ENCODE measurements at regions not wholly inside any gene's neighbourhood (a gene's known extent, or its start where the extent isn't known, plus 50 kb on each side); places are given as distances from the start of the nearest gene placed in this dataset.
"Not testable (repeated sequence)": the region's sequence is repeated elsewhere in the genome, so short reads cannot be mapped to it uniquely, and the experiment has no call there.

DNA sequence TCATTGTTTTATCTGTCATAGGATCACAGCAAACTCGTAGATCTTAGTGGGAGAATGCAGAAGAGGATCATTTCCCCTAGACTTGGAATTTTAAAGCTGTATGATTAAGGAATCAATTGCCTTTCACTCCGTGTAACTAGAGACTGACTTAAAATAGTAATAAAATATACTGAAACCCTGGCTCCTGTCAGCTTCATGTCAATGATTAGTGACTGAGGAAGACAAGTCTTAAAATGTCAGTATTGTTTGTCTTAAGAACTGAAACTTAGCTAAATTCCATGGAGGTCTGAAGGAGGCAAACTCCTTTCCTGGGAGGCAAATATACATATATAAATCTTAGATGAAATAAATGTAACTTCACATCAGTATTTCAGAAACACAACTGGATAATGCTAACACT lies 1016.7 kb upstream of the PCDH10 start:
- no peak overlapping the region for H3K27ac Mint-ChIP-seq
- no peaks in the 10 kb centered on the region for H3K4me1 Mint-ChIP-seq
- H3K36me3 Mint-ChIP-seq: no peaks in the 10 kb centered on the region
- no peak overlapping the region for H3K4me3 Mint-ChIP-seq
- H3K27me3 Mint-ChIP-seq: no peaks in the 10 kb centered on the region
- H3K9me3 Mint-ChIP-seq: peaks cover 0 to 8% (median 4%) of the 10 kb centered on the region in 3 donors

DNA sequence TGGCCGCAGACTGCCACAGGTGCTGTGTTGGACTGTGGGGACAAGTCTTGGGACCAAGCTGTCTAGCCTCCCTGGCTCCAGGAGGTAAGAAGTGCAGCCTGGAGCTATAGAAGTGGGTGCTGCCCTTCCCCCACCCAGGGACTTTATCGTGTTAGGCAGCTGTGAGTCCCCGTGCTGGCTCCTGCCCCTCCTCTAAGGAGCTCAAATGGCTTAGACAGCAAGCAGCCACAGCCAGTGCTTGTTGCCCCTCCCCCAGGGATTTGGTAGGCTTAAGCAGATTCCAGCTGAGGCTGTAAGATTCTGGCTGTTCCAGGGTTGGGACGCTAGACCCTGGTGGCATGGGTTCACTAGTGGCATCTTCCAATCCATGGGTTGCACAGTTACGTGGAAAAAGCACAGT lies 979.4 kb upstream of the PCDH10 start:
- Mint-ChIP-seq H3K4me3 (no peak overlapping the region), H3K27ac (no peak overlapping the region), H3K4me1 (no peaks in the 10 kb centered on the region), H3K36me3 (no peaks in the 10 kb centered on the region), H3K9me3 (peaks cover 0 to 29% (median 8%) of the 10 kb centered on the region in 3 donors), H3K27me3 (no peaks in the 10 kb centered on the region)

DNA sequence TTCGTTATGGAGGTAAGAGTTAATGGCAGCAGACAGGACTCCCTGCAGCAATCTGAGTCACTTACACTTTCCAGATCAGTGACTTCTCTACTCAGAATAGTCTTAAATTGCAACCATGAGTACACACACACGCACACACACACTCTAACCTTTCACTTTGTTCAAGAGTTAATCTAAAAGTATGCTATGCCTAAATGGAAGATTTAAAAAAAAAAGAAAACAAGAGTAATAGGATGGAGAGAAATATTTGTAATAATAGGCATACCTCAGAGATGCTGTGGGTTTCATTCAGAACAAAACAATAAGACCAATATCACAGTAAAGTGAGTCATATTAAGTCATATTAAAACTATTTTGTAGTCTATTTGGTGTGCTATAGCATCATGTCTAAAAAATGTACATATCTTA lies 969.1 kb upstream of the PCDH10 start:
- Mint-ChIP-seq H3K27me3 (no peaks in the 10 kb centered on the region), H3K4me1 (no peaks in the 10 kb centered on the region), H3K36me3 (no peaks in the 10 kb centered on the region), H3K27ac (no peak overlapping the region), H3K9me3 (peaks cover 0 to 6% (median 4%) of the 10 kb centered on the region in 3 donors), H3K4me3 (no peak overlapping the region)

DNA sequence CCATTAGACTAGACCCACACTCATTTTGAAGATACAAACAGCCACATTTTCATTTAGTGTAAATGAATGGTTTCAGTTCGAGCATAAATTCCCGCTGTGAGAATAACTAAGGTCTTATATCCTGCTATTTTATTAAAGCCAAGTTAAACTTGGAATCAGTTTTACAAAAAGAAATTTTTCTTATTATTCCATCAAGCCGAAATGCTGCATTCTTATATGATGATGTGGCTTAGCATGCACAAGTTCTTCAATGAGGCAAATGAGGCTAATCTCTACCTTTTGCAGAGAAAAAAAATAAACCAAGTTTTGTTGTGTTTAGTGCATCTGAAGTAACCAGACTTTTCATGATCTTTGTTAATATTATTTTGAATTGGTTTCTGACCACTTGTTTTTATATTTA lies 953.9 kb upstream of the PCDH10 start:
- peaks cover 0 to 3% (median 1%) of the 10 kb centered on the region in 3 donors for H3K9me3 Mint-ChIP-seq
- H3K27me3 Mint-ChIP-seq: no peaks in the 10 kb centered on the region
- H3K36me3 Mint-ChIP-seq: no peaks in the 10 kb centered on the region
- H3K27ac Mint-ChIP-seq: no peak overlapping the region
- no peaks in the 10 kb centered on the region for H3K4me1 Mint-ChIP-seq
- H3K4me3 Mint-ChIP-seq: no peak overlapping the region

DNA sequence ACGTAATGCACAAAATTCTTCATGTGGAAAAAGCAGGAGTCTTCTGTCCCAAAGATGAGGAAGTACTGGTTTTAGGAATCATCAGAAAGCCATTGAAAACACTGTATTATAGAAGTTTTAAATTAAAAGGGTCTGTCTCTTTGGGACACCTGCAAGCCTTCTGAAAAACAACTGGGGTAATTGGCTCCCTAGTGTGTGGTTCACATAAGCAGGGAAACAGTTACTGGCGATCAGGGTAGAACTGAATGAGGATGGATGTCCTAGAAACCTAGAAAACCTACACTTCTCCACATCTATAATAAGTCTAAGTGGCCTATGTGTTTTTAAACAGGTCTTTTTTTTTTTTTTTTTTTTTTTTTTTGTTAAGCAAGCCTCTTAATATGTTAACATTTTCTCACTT lies 945.5 kb upstream of the PCDH10 start:
- H3K4me1 Mint-ChIP-seq: no peaks in the 10 kb centered on the region
- H3K36me3 Mint-ChIP-seq: peaks cover 2% of the 10 kb centered on the region
- no peak overlapping the region for H3K27ac Mint-ChIP-seq
- no peaks in the 10 kb centered on the region for H3K27me3 Mint-ChIP-seq
- H3K9me3 Mint-ChIP-seq: peaks cover 0 to 7% (median 0%) of the 10 kb centered on the region in 3 donors
- H3K4me3 Mint-ChIP-seq: no peak overlapping the region

DNA sequence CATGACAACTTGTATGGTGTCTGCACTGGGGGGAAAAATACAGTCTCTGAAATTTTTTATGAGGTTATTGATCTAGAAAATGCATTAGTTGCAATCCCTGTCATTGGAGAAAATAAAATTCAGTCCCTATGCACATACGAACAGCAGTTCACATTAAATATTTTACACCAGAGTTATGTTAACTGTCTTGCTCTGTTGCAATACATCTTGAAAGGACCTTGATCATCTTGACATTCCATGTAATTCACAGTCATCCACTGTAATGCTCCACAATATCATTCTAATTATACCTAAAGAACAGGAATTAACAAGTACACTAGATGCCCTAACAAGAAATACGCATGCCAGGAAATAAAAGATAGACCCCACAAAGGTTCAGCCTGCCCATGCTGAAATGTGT lies 934.6 kb upstream of the PCDH10 start:
- peaks cover 0 to 8% (median 2%) of the 10 kb centered on the region in 3 donors for H3K9me3 Mint-ChIP-seq
- no peaks in the 10 kb centered on the region for H3K36me3 Mint-ChIP-seq
- H3K27ac Mint-ChIP-seq: no peak overlapping the region
- no peak overlapping the region for H3K4me3 Mint-ChIP-seq
- H3K4me1 Mint-ChIP-seq: no peaks in the 10 kb centered on the region
- no peaks in the 10 kb centered on the region for H3K27me3 Mint-ChIP-seq

DNA sequence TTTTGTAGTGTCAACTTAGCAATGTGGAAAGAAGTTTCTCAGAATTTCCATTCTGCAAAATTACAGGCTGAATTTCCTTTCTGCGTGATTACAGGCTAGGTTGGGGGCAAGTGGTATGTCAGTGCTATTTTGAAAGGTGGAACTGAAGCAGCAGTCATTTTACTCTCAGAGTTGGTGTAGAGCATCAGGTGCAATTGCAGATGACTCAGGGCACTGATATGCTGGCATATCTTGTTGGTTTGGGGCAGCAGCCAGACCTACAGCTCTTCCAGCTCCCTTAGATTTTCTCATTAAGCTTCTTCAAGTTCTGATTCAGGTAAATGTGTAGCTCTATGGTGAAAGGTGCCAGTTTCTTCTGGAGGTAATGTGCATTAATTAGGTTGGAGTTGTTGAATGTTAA lies 930.7 kb upstream of the PCDH10 start:
- peaks cover 0 to 6% (median 2%) of the 10 kb centered on the region in 3 donors for H3K9me3 Mint-ChIP-seq
- H3K27ac Mint-ChIP-seq: no peak overlapping the region
- no peaks in the 10 kb centered on the region for H3K4me1 Mint-ChIP-seq
- no peak overlapping the region for H3K4me3 Mint-ChIP-seq
- no peaks in the 10 kb centered on the region for H3K27me3 Mint-ChIP-seq
- H3K36me3 Mint-ChIP-seq: no peaks in the 10 kb centered on the region

DNA sequence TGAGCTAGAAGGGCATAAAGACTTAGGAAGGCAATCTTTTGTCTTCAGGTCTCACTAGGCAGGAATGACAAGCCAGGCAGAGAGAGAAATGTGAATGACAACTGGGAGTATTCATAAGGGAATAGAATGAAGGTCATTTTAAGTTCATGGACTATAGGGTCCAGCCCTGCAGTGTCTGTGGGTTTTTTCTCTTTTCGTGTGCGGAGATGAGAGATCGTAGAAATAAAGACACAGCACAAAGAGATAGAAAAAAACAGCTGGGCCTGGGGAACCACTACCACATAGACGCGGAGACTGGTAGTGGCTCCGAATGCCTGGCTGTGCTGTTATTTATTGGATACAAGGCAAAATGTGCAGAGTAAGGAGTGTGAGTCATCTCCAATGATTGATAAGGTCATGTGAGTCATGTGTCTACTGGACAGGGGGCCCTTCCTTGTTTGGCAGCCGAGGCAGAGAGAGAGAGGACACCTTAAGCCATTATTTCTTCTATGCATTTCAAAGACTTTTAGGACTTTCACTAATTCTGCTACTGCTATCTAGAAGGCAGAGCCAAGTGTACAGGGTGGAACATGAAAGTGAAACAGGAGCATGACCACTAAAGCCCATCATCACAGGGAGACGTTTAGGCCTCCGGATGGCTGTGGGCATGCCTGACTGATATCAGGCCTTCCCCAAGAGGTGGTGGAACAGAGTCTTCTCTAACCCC lies 921.8 kb upstream of the PCDH10 start:
- Mint-ChIP-seq H3K4me3 (peak overlapping the region in 1 of 4 donors; percentile 30), H3K27me3 (no peaks in the 10 kb centered on the region), H3K27ac (no peak overlapping the region)

DNA sequence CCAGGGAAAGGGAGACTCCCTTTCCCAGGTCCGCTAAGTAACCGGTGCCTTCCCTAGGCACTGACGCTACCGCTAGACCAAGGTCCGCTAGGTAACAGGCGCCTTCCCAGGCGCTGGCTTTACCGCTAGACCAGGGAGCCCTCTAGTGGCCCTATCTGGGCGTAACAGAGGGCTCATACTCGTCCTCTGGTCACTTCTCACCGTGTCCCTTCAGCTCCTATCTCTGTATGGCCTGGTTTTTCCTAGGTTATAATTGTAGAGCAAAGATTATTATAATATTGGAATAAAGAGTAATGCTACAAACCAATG lies 921.3 kb upstream of the PCDH10 start:
- peak overlapping the region in 1 of 4 donors; percentile 30 for H3K4me3 Mint-ChIP-seq
- H3K36me3 Mint-ChIP-seq, H3K27me3 Mint-ChIP-seq, H3K27ac Mint-ChIP-seq, H3K4me1 Mint-ChIP-seq: not testable (repeated sequence)
- H3K9me3 Mint-ChIP-seq: peaks cover 0 to 12% (median 2%) of the 10 kb centered on the region in 3 donors

More for the DNA sequence above, 921.8 kb upstream of the PCDH10 start:
- Mint-ChIP-seq H3K36me3 (no peaks in the 10 kb centered on the region), H3K4me1 (no peaks in the 10 kb centered on the region), H3K9me3 (peaks cover 0 to 8% (median 2%) of the 10 kb centered on the region in 3 donors)

DNA sequence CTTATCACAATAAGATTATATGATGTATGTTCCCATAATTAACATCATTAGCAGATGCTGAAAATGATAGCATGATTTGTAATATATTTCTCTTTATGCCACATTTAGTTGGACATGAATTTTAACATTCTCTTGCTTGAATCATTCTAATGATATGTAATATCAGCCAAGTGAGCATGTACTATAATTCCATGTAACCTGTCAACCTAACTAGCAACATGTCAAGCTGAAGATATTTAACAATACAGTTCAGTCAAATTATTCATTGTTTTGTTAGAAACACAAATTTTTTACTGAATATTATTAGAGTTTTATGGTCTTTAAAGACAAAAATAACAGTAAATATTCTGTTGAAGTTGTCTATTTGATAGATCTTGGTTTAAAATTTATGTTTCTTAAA lies 920.4 kb upstream of the PCDH10 start:
- no peaks in the 10 kb centered on the region for H3K27me3 Mint-ChIP-seq
- H3K4me1 Mint-ChIP-seq: no peaks in the 10 kb centered on the region
- H3K9me3 Mint-ChIP-seq: peaks cover 0 to 9% (median 2%) of the 10 kb centered on the region in 3 donors
- no peak overlapping the region for H3K4me3 Mint-ChIP-seq
- H3K36me3 Mint-ChIP-seq: no peaks in the 10 kb centered on the region
- no peak overlapping the region for H3K27ac Mint-ChIP-seq

DNA sequence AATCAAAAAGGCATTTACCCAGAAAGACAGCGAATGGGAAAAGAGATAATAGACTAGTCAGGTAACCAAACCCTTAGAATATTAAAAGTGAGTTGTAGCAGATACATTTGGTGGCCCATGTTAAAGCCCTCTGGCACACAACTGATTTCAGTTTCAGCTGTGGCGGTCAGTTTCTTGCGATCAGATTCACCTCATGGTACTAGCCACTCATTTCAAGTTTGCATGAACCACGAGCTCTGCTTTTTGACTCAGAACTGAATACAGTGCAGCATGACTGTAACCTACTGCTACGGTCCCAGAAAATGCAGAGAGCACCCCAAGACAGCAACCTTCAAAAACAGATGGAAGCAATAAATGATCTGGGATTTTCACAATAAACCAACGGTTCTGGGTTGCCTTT lies 919.1 kb upstream of the PCDH10 start:
- H3K27me3 Mint-ChIP-seq: no peaks in the 10 kb centered on the region
- peaks cover 0 to 6% (median 2%) of the 10 kb centered on the region in 3 donors for H3K9me3 Mint-ChIP-seq
- H3K36me3 Mint-ChIP-seq: no peaks in the 10 kb centered on the region
- H3K4me3 Mint-ChIP-seq: no peak overlapping the region
- H3K4me1 Mint-ChIP-seq: no peaks in the 10 kb centered on the region
- no peak overlapping the region for H3K27ac Mint-ChIP-seq

DNA sequence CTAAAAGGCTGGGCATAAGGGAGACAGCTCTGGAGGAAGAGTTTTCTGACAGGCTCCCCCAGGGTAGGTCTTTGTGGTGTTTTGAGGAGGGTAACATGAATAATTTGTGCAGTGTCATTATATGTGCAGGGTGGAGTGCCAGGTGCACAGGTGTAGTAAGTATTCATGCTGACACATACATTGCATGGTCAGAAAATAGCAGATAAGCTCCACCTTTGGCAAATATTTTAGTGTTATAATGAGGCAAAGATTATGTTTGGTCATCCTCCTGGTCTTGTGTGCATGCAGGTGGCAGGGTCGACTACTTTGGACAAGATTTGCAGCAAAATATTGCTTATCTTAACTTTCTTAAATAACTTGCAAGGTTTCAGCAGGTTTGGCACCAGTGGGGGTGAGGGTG lies 910.4 kb upstream of the PCDH10 start:
- Mint-ChIP-seq H3K27me3 (no peaks in the 10 kb centered on the region), H3K4me1 (no peaks in the 10 kb centered on the region), H3K36me3 (no peaks in the 10 kb centered on the region), H3K9me3 (peaks cover 4 to 6% (median 6%) of the 10 kb centered on the region in 3 donors), H3K4me3 (no peak overlapping the region), H3K27ac (peak overlapping the region in 1 of 3 donors; percentile 11)

DNA sequence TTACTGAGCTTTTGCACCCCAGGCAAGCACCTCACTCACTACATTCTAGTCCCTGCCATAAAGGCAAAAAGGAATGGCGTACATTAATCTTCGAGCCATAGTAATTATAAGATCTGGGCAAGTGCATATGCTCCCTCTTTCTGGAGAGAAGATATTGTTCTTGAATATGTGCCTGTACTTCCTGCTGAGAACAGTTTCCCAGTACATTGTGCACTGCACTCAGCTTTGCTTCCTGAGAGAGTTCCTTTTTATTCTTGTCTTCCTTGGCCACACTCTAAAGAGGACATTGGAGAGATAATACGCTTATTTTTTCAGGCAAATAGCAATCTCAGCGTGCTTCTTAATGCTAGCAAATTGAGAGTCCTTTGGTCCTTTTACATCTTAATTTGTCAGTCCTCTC lies 909.0 kb upstream of the PCDH10 start:
- no peaks in the 10 kb centered on the region for H3K27me3 Mint-ChIP-seq
- peaks cover 4 to 6% (median 6%) of the 10 kb centered on the region in 3 donors for H3K9me3 Mint-ChIP-seq
- no peak overlapping the region for H3K4me3 Mint-ChIP-seq
- no peaks in the 10 kb centered on the region for H3K4me1 Mint-ChIP-seq
- H3K27ac Mint-ChIP-seq: no peak overlapping the region
- no peaks in the 10 kb centered on the region for H3K36me3 Mint-ChIP-seq

DNA sequence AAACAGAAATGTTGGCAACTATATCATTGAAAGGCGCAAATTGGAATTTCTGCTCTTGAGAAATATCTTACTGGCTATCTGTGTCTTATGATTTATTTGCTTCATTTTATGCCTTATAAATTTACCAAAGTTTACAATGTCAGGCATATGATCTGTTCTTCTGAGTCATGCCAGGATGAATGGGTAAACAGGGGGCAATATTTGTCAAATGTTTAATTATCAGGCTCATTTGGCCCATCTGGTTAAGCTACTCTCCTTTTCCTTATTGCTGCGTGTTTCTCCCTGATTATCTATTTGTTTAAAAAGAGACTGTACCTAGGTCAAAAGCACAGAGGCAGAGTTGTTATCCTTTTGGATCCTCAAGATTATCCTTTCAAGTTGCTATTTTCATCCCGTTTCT lies 903.8 kb upstream of the PCDH10 start:
- Mint-ChIP-seq H3K36me3 (no peaks in the 10 kb centered on the region), H3K27me3 (no peaks in the 10 kb centered on the region), H3K4me3 (no peak overlapping the region), H3K4me1 (no peaks in the 10 kb centered on the region), H3K27ac (no peak overlapping the region), H3K9me3 (peaks cover 3 to 6% (median 5%) of the 10 kb centered on the region in 3 donors)

DNA sequence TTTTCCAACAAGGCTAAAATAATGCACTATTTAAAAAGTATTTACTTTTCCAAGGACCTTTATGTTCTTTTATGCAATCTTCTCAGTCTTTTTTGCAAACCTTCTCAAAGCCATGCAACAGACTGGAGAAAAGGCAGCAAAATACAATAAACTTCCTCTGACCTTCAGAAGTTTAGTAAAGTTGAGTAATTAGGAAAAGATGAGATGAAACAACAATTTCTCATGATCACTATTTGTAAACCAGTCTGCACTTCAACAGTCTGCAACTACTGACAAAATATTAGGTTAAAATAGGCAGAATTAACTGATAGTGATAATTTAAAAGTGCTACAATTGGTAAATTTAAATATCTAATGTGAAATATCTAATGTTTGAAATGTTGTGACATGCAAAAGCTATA lies 884.9 kb upstream of the PCDH10 start:
- no peak overlapping the region for H3K4me3 Mint-ChIP-seq
- peaks cover 0 to 4% (median 3%) of the 10 kb centered on the region in 3 donors for H3K9me3 Mint-ChIP-seq
- H3K36me3 Mint-ChIP-seq: no peaks in the 10 kb centered on the region
- no peaks in the 10 kb centered on the region for H3K4me1 Mint-ChIP-seq
- H3K27ac Mint-ChIP-seq: no peak overlapping the region
- no peaks in the 10 kb centered on the region for H3K27me3 Mint-ChIP-seq

DNA sequence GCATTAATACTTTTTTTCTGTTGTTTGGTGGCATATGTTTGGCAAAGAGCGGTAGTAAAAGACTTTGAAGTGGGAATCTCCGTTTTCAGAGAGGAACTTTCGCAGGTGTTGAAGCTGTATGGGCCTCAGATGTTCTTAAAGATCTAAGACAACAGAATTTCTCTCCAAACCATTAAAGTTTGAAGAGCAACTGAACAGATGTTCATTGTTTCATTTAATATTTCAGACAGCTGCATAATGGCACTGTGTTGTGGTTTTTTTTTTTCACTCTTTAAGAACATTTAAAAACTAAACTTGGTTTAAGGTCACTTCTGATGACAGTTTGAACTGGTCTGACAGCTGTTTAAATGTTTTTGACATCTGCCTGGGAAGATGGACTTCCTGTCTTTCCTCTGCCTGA lies 882.7 kb upstream of the PCDH10 start:
- no peaks in the 10 kb centered on the region for H3K4me1 Mint-ChIP-seq
- H3K27me3 Mint-ChIP-seq: no peaks in the 10 kb centered on the region
- no peaks in the 10 kb centered on the region for H3K36me3 Mint-ChIP-seq
- no peak overlapping the region for H3K4me3 Mint-ChIP-seq
- H3K9me3 Mint-ChIP-seq: peaks cover 0 to 8% (median 6%) of the 10 kb centered on the region in 3 donors
- H3K27ac Mint-ChIP-seq: no peak overlapping the region
